GM18502 (cell line): ENCODE measurements at regions not wholly inside any gene's neighbourhood (a gene's known extent, or its start where the extent isn't known, plus 50 kb on each side); places are given as distances from the start of the nearest gene placed in this dataset.
"Not testable (repeated sequence)": the region's sequence is repeated elsewhere in the genome, so short reads cannot be mapped to it uniquely, and the experiment has no call there.

Source experiments
- ATAC-seq: cut with Tn5 transposase; IDR thresholded peaks from one replicate; pipeline ENCODE4 v1.9.1; 2021; ENCODE audit warnings: mild to moderate bottlenecking; ENCODE audit not compliant: unreplicated experiment, poor library complexity

- ATAC-seq, result not testable (repeated sequence)
These were observed 63.9 kb downstream of the RWDD3 start for GRCh38 chr1:95297906-95298305.

GRCh38 chr1:95301091-95301490 is 67.1 kb downstream of the RWDD3 start:
- ATAC-seq, result no peak

GRCh38 chr1:95301614-95302013 is 67.6 kb downstream of the RWDD3 start:
- ATAC-seq, result no peak

GRCh38 chr1:95304803-95305202 is 70.8 kb downstream of the RWDD3 start:
- no peak for ATAC-seq

GRCh38 chr1:95308276-95309030 is 74.4 kb downstream of the RWDD3 start:
- no peak for ATAC-seq

GRCh38 chr1:95309031-95309471 is 75.0 kb downstream of the RWDD3 start:
- ATAC-seq, result no peak

- no peak for ATAC-seq
These were observed 77.0 kb downstream of the RWDD3 start for GRCh38 chr1:95311014-95311413.

- ATAC-seq, result no peak
These were observed 77.8 kb downstream of the RWDD3 start for GRCh38 chr1:95311762-95312161.

- no peak for ATAC-seq
These were observed 78.2 kb downstream of the RWDD3 start for GRCh38 chr1:95312181-95312580.

- no peak for ATAC-seq
These were observed 79.5 kb downstream of the RWDD3 start for GRCh38 chr1:95313527-95313926.

- ATAC-seq, result no peak
These were observed 87.5 kb downstream of the RWDD3 start for GRCh38 chr1:95321531-95321930.

GRCh38 chr1:95323123-95323522 is 89.1 kb downstream of the RWDD3 start:
- no peak for ATAC-seq

- no peak for ATAC-seq
These were observed 91.3 kb downstream of the RWDD3 start for GRCh38 chr1:95325349-95325748.

GRCh38 chr1:95326023-95326422 is 92.0 kb downstream of the RWDD3 start:
- no peak for ATAC-seq

- ATAC-seq, result no peak
These were observed 98.7 kb downstream of the RWDD3 start for GRCh38 chr1:95332754-95333153.

GRCh38 chr1:95339377-95339776 is 105.4 kb downstream of the RWDD3 start:
- no peak for ATAC-seq

- ATAC-seq, result no peak
These were observed 106.1 kb downstream of the RWDD3 start for GRCh38 chr1:95340061-95340460.

GRCh38 chr1:95352767-95353166 is 118.8 kb downstream of the RWDD3 start:
- ATAC-seq, result no peak

- no peak for ATAC-seq
These were observed 119.2 kb downstream of the RWDD3 start for GRCh38 chr1:95353194-95353593.

GRCh38 chr1:95364546-95364945 is 130.5 kb downstream of the RWDD3 start:
- ATAC-seq, result no peak

GRCh38 chr1:95366498-95366897 is 132.5 kb downstream of the RWDD3 start:
- ATAC-seq, result no peak

GRCh38 chr1:95368178-95368577 is 134.2 kb downstream of the RWDD3 start:
- ATAC-seq, result no peak
